ENCODE measurements at regions not wholly inside any gene's neighbourhood (a gene's known extent, or its start where the extent isn't known, plus 50 kb on each side); places are given as distances from the start of the nearest gene placed in this dataset.

DNA sequence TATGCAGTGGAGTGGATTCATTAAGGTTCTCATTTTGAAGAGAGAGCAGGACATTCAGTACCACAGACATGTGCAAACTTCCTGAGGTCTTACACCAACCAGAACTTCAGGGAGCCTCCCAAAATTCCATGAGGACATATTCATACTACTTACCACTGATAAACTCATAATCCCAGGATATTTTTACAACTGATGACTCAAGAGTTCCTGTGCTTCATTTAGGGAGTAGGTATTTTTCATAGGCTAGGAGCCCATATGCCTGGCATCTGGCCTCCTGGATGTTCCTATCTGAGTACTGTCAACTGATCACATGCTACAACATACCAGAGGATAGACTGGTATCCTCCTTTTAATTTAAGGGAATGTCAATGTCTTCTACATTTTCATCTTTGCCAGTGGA lies 578.0 kb downstream of the EFNA5 start:
- no peak for TF ChIP-seq CTCF (conservative IDR thresholded peaks at IDR 0.05; ENCODE audit: low read depth, low read length)
- no peak for TF ChIP-seq EZH2 (IDR thresholded peaks at IDR 0.05; ENCODE audit: borderline replicate concordance, low read depth, low read length, poor library complexity, severe bottlenecking)
- no peaks in the 10 kb centered on the region for H3K4me1 ChIP-seq (ENCODE audit: insufficient read depth, low read length, poor library complexity, severe bottlenecking)
- ChIA-PET CTCF (no interaction called here), POLR2A (ENCODE audit: low non-redundant PET) (no interaction called here)
- BruUV-seq (replicated peaks) = no TSS peak
- peaks cover 5% of the 10 kb centered on the region for H3K9me3 ChIP-seq (ENCODE audit: low read depth, low read length, poor library complexity, severe bottlenecking)
- H3K36me3 ChIP-seq (ENCODE audit: insufficient read depth, low read length, poor library complexity, severe bottlenecking) = no peaks in the 10 kb centered on the region
- no peak overlapping the region for H3K4me3 ChIP-seq (ENCODE audit: low read depth, low read length, poor library complexity, severe bottlenecking)
- no peaks in the 10 kb centered on the region for H3K27me3 ChIP-seq (replicated peaks; ENCODE audit: insufficient read depth, low read depth, low read length, poor library complexity)
- H3K27ac ChIP-seq (ENCODE audit: low read depth, low read length, poor library complexity, severe bottlenecking) = no peak overlapping the region
- DNase-seq (ENCODE audit: low spot score) = no peak
- intact Hi-C loops (cut with micrococcal nuclease; ENCODE audit: unreplicated experiment) = no loop called here

- POLR2A ChIA-PET (ENCODE audit: low non-redundant PET) = interaction anchor here (0.6 kb wide), 1 partner anchor 10 kb away, joined by 3 read pairs; no protein-coding TSS in a partner anchor
- no peaks in the 10 kb centered on the region for H3K27me3 ChIP-seq (replicated peaks; ENCODE audit: insufficient read depth, low read depth, low read length, poor library complexity)
- TF ChIP-seq EZH2 (IDR thresholded peaks at IDR 0.05; ENCODE audit: borderline replicate concordance, low read depth, low read length, poor library complexity, severe bottlenecking) (no peak), CTCF (conservative IDR thresholded peaks at IDR 0.05; ENCODE audit: low read depth, low read length) (no peak)
- intact Hi-C loops (cut with micrococcal nuclease; ENCODE audit: unreplicated experiment) = no loop called here
- no TSS peak for BruUV-seq (replicated peaks)
- CTCF ChIA-PET = no interaction called here
- H3K4me3 ChIP-seq (ENCODE audit: low read depth, low read length, poor library complexity, severe bottlenecking) = no peak overlapping the region
- H3K4me1 ChIP-seq (ENCODE audit: insufficient read depth, low read length, poor library complexity, severe bottlenecking) = no peaks in the 10 kb centered on the region
- no peaks in the 10 kb centered on the region for H3K36me3 ChIP-seq (ENCODE audit: insufficient read depth, low read length, poor library complexity, severe bottlenecking)
- DNase-seq (ENCODE audit: low spot score) = no peak
- no peak overlapping the region for H3K27ac ChIP-seq (ENCODE audit: low read depth, low read length, poor library complexity, severe bottlenecking)
- peaks cover 5% of the 10 kb centered on the region for H3K9me3 ChIP-seq (ENCODE audit: low read depth, low read length, poor library complexity, severe bottlenecking)
These were observed 580.2 kb downstream of the EFNA5 start for GRCh38 chr5:107090506-107090905.

DNA sequence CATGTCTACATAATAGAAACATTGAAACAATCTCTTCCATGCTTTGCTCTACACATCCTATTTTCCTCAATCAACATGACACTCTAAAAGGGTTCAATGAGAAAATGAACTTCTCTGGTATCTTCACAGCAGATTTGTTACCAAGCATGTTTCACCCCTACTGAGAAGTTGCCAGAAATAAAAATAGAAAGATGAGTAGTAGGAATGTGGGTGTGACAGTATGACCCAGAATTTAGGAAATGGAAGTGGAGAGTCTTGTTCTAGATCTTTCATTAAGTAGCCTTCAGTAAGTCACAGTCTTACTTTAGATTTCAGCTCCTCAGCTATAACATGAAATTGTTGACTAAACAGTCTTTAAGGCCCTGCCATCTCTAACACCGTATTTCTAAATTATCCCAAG lies 581.8 kb downstream of the EFNA5 start:
- Histone ChIP-seq H3K4me1 (ENCODE audit: insufficient read depth, low read length, poor library complexity, severe bottlenecking) (no peaks in the 10 kb centered on the region), H3K27me3 (replicated peaks; ENCODE audit: insufficient read depth, low read depth, low read length, poor library complexity) (no peaks in the 10 kb centered on the region), H3K4me3 (ENCODE audit: low read depth, low read length, poor library complexity, severe bottlenecking) (no peak overlapping the region), H3K36me3 (ENCODE audit: insufficient read depth, low read length, poor library complexity, severe bottlenecking) (no peaks in the 10 kb centered on the region), H3K9me3 (ENCODE audit: low read depth, low read length, poor library complexity, severe bottlenecking) (peaks cover 5% of the 10 kb centered on the region), H3K27ac (ENCODE audit: low read depth, low read length, poor library complexity, severe bottlenecking) (no peak overlapping the region)
- no TSS peak for BruUV-seq (replicated peaks)
- no peak for TF ChIP-seq EZH2 (IDR thresholded peaks at IDR 0.05; ENCODE audit: borderline replicate concordance, low read depth, low read length, poor library complexity, severe bottlenecking)
- TF ChIP-seq CTCF (conservative IDR thresholded peaks at IDR 0.05; ENCODE audit: low read depth, low read length) = no peak
- intact Hi-C loops (cut with micrococcal nuclease; ENCODE audit: unreplicated experiment) = no loop called here
- POLR2A ChIA-PET (ENCODE audit: low non-redundant PET) = no interaction called here
- CTCF ChIA-PET = no interaction called here
- no peak for DNase-seq (ENCODE audit: low spot score)

All from A673 (cell line).